ENCODE measurements at regions not wholly inside any gene's neighbourhood (a gene's known extent, or its start where the extent isn't known, plus 50 kb on each side); places are given as distances from the start of the nearest gene placed in this dataset.

GRCh38 chr7:40965016-40965415 lies 737.9 kb downstream of the INHBA start:
- Histone ChIP-seq H3K27ac (ENCODE audit: low read depth in 1 of 2, low read length in 1 of 2) (no peak overlapping the region), H3K4me3 (ENCODE audit: low read length in 2 of 2) (no peak overlapping the region), H3K27me3 (ENCODE audit: control insufficient read depth in 2 of 2, insufficient read depth in 1 of 2, low read length in 1 of 2) (no peaks in the 10 kb centered on the region), H3K4me1 (ENCODE audit: control insufficient read depth in 2 of 2, insufficient read depth in 2 of 2, low read length in 2 of 2) (no peaks in the 10 kb centered on the region), H3K9me3 (ENCODE audit: control insufficient read depth in 2 of 2, insufficient read depth in 1 of 2, low read length in 1 of 2) (no peaks in the 10 kb centered on the region), H3K36me3 (ENCODE audit: control insufficient read depth in 2 of 2, insufficient read depth in 2 of 2, low read length in 1 of 2) (no peaks in the 10 kb centered on the region)
- 51% methylated on average over 1 of the region's 1 CpG for WGBS
- no peak for DNase-seq (ENCODE audit: low read depth in 6 of 9, low spot score in 9 of 9)

GRCh38 chr7:40964610-40965009 lies 738.3 kb downstream of the INHBA start:
- 88% methylated on average over 2 of the region's 2 CpGs for WGBS

GRCh38 chr7:40959955-40960354 lies 742.9 kb downstream of the INHBA start:
- Histone ChIP-seq H3K27ac (ENCODE audit: low read depth in 1 of 2, low read length in 1 of 2) (no peak overlapping the region), H3K9me3 (ENCODE audit: control insufficient read depth in 2 of 2, insufficient read depth in 1 of 2, low read length in 1 of 2) (no peaks in the 10 kb centered on the region), H3K27me3 (ENCODE audit: control insufficient read depth in 2 of 2, insufficient read depth in 1 of 2, low read length in 1 of 2) (no peaks in the 10 kb centered on the region), H3K36me3 (ENCODE audit: control insufficient read depth in 2 of 2, insufficient read depth in 2 of 2, low read length in 1 of 2) (no peaks in the 10 kb centered on the region), H3K4me1 (ENCODE audit: control insufficient read depth in 2 of 2, insufficient read depth in 2 of 2, low read length in 2 of 2) (no peaks in the 10 kb centered on the region), H3K4me3 (ENCODE audit: low read length in 2 of 2) (no peak overlapping the region)
- WGBS: 88% methylated on average over 1 of the region's 1 CpG
- no peak for DNase-seq (ENCODE audit: low read depth in 6 of 9, low spot score in 9 of 9)

More at GRCh38 chr7:40964610-40965009, 738.3 kb downstream of the INHBA start:
- DNase-seq (ENCODE audit: low read depth in 6 of 9, low spot score in 9 of 9): no peak
- H3K4me3 ChIP-seq (ENCODE audit: low read length in 2 of 2): no peak overlapping the region
- no peak overlapping the region for H3K27ac ChIP-seq (ENCODE audit: low read depth in 1 of 2, low read length in 1 of 2)
- no peaks in the 10 kb centered on the region for H3K9me3 ChIP-seq (ENCODE audit: control insufficient read depth in 2 of 2, insufficient read depth in 1 of 2, low read length in 1 of 2)
- H3K4me1 ChIP-seq (ENCODE audit: control insufficient read depth in 2 of 2, insufficient read depth in 2 of 2, low read length in 2 of 2): no peaks in the 10 kb centered on the region
- no peaks in the 10 kb centered on the region for H3K27me3 ChIP-seq (ENCODE audit: control insufficient read depth in 2 of 2, insufficient read depth in 1 of 2, low read length in 1 of 2)
- no peaks in the 10 kb centered on the region for H3K36me3 ChIP-seq (ENCODE audit: control insufficient read depth in 2 of 2, insufficient read depth in 2 of 2, low read length in 1 of 2)

GRCh38 chr7:40948239-40948638 lies 754.7 kb downstream of the INHBA start:
- Histone ChIP-seq H3K4me3 (ENCODE audit: low read length in 2 of 2) (no peak overlapping the region), H3K4me1 (ENCODE audit: control insufficient read depth in 2 of 2, insufficient read depth in 2 of 2, low read length in 2 of 2) (no peaks in the 10 kb centered on the region), H3K27me3 (ENCODE audit: control insufficient read depth in 2 of 2, insufficient read depth in 1 of 2, low read length in 1 of 2) (no peaks in the 10 kb centered on the region), H3K36me3 (ENCODE audit: control insufficient read depth in 2 of 2, insufficient read depth in 2 of 2, low read length in 1 of 2) (no peaks in the 10 kb centered on the region), H3K27ac (ENCODE audit: low read depth in 1 of 2, low read length in 1 of 2) (no peak overlapping the region), H3K9me3 (ENCODE audit: control insufficient read depth in 2 of 2, insufficient read depth in 1 of 2, low read length in 1 of 2) (peaks cover 0 to 8% of the 10 kb centered on the region in 2 donors)
- DNase-seq (ENCODE audit: low read depth in 6 of 9, low spot score in 9 of 9): no peak
- WGBS: 92% methylated on average over 5 of the region's 5 CpGs

GRCh38 chr7:40947566-40947965 lies 755.3 kb downstream of the INHBA start:
- Histone ChIP-seq H3K27me3 (ENCODE audit: control insufficient read depth in 2 of 2, insufficient read depth in 1 of 2, low read length in 1 of 2) (no peaks in the 10 kb centered on the region), H3K9me3 (ENCODE audit: control insufficient read depth in 2 of 2, insufficient read depth in 1 of 2, low read length in 1 of 2) (peaks cover 0 to 8% of the 10 kb centered on the region in 2 donors), H3K4me1 (ENCODE audit: control insufficient read depth in 2 of 2, insufficient read depth in 2 of 2, low read length in 2 of 2) (no peaks in the 10 kb centered on the region), H3K36me3 (ENCODE audit: control insufficient read depth in 2 of 2, insufficient read depth in 2 of 2, low read length in 1 of 2) (no peaks in the 10 kb centered on the region), H3K27ac (ENCODE audit: low read depth in 1 of 2, low read length in 1 of 2) (no peak overlapping the region), H3K4me3 (ENCODE audit: low read length in 2 of 2) (no peak overlapping the region)
- DNase-seq (ENCODE audit: low read depth in 6 of 9, low spot score in 9 of 9): no peak

GRCh38 chr7:40946549-40946948 lies 756.3 kb downstream of the INHBA start:
- Histone ChIP-seq H3K27ac (ENCODE audit: low read depth in 1 of 2, low read length in 1 of 2) (no peak overlapping the region), H3K9me3 (ENCODE audit: control insufficient read depth in 2 of 2, insufficient read depth in 1 of 2, low read length in 1 of 2) (peaks cover 0 to 8% of the 10 kb centered on the region in 2 donors), H3K27me3 (ENCODE audit: control insufficient read depth in 2 of 2, insufficient read depth in 1 of 2, low read length in 1 of 2) (no peaks in the 10 kb centered on the region), H3K36me3 (ENCODE audit: control insufficient read depth in 2 of 2, insufficient read depth in 2 of 2, low read length in 1 of 2) (no peaks in the 10 kb centered on the region), H3K4me1 (ENCODE audit: control insufficient read depth in 2 of 2, insufficient read depth in 2 of 2, low read length in 2 of 2) (no peaks in the 10 kb centered on the region), H3K4me3 (ENCODE audit: low read length in 2 of 2) (no peak overlapping the region)
- 88% methylated on average over 1 of the region's 1 CpG for WGBS
- no peak for DNase-seq (ENCODE audit: low read depth in 6 of 9, low spot score in 9 of 9)

GRCh38 chr7:40945788-40946187 lies 757.1 kb downstream of the INHBA start:
- H3K27ac ChIP-seq (ENCODE audit: low read depth in 1 of 2, low read length in 1 of 2): no peak overlapping the region
- no peaks in the 10 kb centered on the region for H3K36me3 ChIP-seq (ENCODE audit: control insufficient read depth in 2 of 2, insufficient read depth in 2 of 2, low read length in 1 of 2)
- H3K4me1 ChIP-seq (ENCODE audit: control insufficient read depth in 2 of 2, insufficient read depth in 2 of 2, low read length in 2 of 2): no peaks in the 10 kb centered on the region
- no peak for DNase-seq (ENCODE audit: low read depth in 6 of 9, low spot score in 9 of 9)
- no peaks in the 10 kb centered on the region for H3K27me3 ChIP-seq (ENCODE audit: control insufficient read depth in 2 of 2, insufficient read depth in 1 of 2, low read length in 1 of 2)
- H3K4me3 ChIP-seq (ENCODE audit: low read length in 2 of 2): no peak overlapping the region
- WGBS: 98% methylated on average over 2 of the region's 2 CpGs
- H3K9me3 ChIP-seq (ENCODE audit: control insufficient read depth in 2 of 2, insufficient read depth in 1 of 2, low read length in 1 of 2): peaks cover 0 to 8% of the 10 kb centered on the region in 2 donors

- Histone ChIP-seq H3K27ac (ENCODE audit: low read depth in 1 of 2, low read length in 1 of 2) (no peak overlapping the region), H3K4me3 (ENCODE audit: low read length in 2 of 2) (no peak overlapping the region), H3K36me3 (ENCODE audit: control insufficient read depth in 2 of 2, insufficient read depth in 2 of 2, low read length in 1 of 2) (no peaks in the 10 kb centered on the region), H3K4me1 (ENCODE audit: control insufficient read depth in 2 of 2, insufficient read depth in 2 of 2, low read length in 2 of 2) (no peaks in the 10 kb centered on the region), H3K27me3 (ENCODE audit: control insufficient read depth in 2 of 2, insufficient read depth in 1 of 2, low read length in 1 of 2) (no peaks in the 10 kb centered on the region), H3K9me3 (ENCODE audit: control insufficient read depth in 2 of 2, insufficient read depth in 1 of 2, low read length in 1 of 2) (peaks cover 0 to 8% of the 10 kb centered on the region in 2 donors)
- DNase-seq (ENCODE audit: low read depth in 6 of 9, low spot score in 9 of 9): no peak
Measured at GRCh38 chr7:40944981-40945585, 757.8 kb downstream of the INHBA start.

GRCh38 chr7:40937879-40938278 lies 765.0 kb downstream of the INHBA start:
- Histone ChIP-seq H3K36me3 (ENCODE audit: control insufficient read depth in 2 of 2, insufficient read depth in 2 of 2, low read length in 1 of 2) (no peaks in the 10 kb centered on the region), H3K4me3 (ENCODE audit: low read length in 2 of 2) (no peak overlapping the region), H3K4me1 (ENCODE audit: control insufficient read depth in 2 of 2, insufficient read depth in 2 of 2, low read length in 2 of 2) (no peaks in the 10 kb centered on the region), H3K27ac (ENCODE audit: low read depth in 1 of 2, low read length in 1 of 2) (no peak overlapping the region), H3K27me3 (ENCODE audit: control insufficient read depth in 2 of 2, insufficient read depth in 1 of 2, low read length in 1 of 2) (no peaks in the 10 kb centered on the region), H3K9me3 (ENCODE audit: control insufficient read depth in 2 of 2, insufficient read depth in 1 of 2, low read length in 1 of 2) (no peaks in the 10 kb centered on the region)
- WGBS: 96% methylated on average over 2 of the region's 2 CpGs
- no peak for DNase-seq (ENCODE audit: low read depth in 6 of 9, low spot score in 9 of 9)

- Histone ChIP-seq H3K27ac (ENCODE audit: low read depth in 1 of 2, low read length in 1 of 2) (no peak overlapping the region), H3K4me3 (ENCODE audit: low read length in 2 of 2) (no peak overlapping the region), H3K4me1 (ENCODE audit: control insufficient read depth in 2 of 2, insufficient read depth in 2 of 2, low read length in 2 of 2) (no peaks in the 10 kb centered on the region), H3K9me3 (ENCODE audit: control insufficient read depth in 2 of 2, insufficient read depth in 1 of 2, low read length in 1 of 2) (no peaks in the 10 kb centered on the region), H3K27me3 (ENCODE audit: control insufficient read depth in 2 of 2, insufficient read depth in 1 of 2, low read length in 1 of 2) (no peaks in the 10 kb centered on the region), H3K36me3 (ENCODE audit: control insufficient read depth in 2 of 2, insufficient read depth in 2 of 2, low read length in 1 of 2) (no peaks in the 10 kb centered on the region)
- WGBS: 95% methylated on average over 2 of the region's 2 CpGs
- no peak for DNase-seq (ENCODE audit: low read depth in 6 of 9, low spot score in 9 of 9)
Measured at GRCh38 chr7:40935435-40935834, 767.5 kb downstream of the INHBA start.
